OCI-M2 (cell line): ENCODE measurements at regions not wholly inside any gene's neighbourhood (a gene's known extent, or its start where the extent isn't known, plus 50 kb on each side); places are given as distances from the start of the nearest gene placed in this dataset.

Experiments
- DNase-seq: peaks from one replicate; lab custom pipeline; 2025; ENCODE audit not compliant: unreplicated experiment; lab: John Stamatoyannopoulos, UW

DNA sequence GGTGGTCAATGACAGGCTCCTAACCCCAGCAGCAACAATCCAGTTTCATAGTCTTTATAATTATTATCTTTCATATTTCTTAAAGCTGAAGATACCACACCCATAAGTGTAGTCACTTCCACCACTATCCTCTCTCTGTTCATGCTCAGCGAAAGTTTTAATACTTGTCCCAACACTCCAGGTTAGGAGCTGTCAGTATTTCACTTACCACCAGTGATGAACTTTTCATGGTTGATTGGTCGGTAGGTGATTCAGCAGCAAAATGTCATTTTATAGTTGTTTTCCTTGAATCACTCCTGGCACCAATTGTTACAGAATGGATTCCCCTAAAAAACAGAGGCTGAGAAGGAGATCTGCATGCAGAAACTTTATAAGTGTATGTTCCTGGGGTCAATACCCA, 324.9 kb downstream of the CCDC85A start:
- DNase-seq = no peak

DNA sequence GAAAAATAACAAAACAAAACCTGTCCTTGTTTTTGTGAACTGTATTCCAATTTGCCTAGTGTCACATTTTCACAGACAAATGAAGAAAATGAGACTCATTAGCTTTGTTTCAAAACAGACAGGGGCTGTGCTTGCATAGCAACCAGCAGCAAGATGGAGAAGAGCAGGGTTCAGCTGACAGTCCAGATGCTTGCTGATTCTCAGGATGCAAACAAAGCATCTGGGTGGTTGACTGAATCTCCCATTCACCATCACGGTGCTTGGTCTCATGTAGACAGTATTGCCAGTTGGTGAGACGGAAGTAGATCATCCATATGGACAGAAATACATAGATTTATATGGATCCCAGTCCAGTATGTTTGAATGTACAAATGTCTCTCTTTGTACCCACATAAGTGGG, 326.8 kb downstream of the CCDC85A start:
- no peak for DNase-seq

- no peak for DNase-seq
Observed at GRCh38 chr2:56515399-56515798, 331.6 kb downstream of the CCDC85A start.

DNA sequence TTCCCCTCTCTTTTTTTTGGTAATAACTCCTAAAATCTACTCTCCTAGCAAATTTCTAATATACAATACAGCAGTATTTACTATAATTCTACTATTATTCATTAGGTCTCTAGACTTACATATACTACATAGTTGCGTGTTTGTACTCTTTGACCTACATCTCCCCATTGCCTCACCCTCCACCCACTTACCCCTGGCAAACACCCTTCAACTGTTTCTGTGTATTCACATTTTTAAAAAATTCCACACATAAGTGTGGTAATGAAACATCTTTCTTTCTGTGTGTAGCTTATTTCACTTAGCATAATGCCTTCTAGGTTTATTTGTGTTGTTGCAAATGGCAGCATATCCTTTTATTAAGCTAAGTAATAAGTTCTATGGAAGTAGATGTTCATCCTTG, 336.0 kb downstream of the CCDC85A start:
- no peak for DNase-seq

DNA sequence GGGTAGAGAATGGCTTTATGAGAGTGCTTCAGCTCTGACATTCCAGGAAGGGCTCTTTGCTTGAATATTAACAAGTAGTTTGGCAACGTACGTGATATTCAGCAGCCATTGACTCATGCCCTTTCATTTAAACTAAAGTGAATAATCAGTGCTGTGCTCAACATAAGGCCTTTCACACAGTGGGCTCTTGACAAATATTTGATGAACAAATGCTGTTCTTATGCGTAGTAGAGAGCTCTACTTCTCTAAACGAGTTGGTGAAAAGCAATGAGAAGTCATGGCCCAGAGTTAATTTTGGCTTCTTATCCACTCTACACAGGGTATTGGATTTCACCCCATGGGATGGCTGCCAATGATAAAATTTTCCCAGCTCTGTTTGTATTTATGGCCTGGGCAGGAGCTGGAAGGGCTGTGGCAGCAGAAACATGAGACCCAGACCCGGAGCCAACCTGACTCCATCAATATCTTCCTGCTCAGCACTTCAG, 338.9 kb downstream of the CCDC85A start:
- DNase-seq = no peak

- no peak for DNase-seq
Observed at GRCh38 chr2:56523816-56524215, 340.0 kb downstream of the CCDC85A start.

DNA sequence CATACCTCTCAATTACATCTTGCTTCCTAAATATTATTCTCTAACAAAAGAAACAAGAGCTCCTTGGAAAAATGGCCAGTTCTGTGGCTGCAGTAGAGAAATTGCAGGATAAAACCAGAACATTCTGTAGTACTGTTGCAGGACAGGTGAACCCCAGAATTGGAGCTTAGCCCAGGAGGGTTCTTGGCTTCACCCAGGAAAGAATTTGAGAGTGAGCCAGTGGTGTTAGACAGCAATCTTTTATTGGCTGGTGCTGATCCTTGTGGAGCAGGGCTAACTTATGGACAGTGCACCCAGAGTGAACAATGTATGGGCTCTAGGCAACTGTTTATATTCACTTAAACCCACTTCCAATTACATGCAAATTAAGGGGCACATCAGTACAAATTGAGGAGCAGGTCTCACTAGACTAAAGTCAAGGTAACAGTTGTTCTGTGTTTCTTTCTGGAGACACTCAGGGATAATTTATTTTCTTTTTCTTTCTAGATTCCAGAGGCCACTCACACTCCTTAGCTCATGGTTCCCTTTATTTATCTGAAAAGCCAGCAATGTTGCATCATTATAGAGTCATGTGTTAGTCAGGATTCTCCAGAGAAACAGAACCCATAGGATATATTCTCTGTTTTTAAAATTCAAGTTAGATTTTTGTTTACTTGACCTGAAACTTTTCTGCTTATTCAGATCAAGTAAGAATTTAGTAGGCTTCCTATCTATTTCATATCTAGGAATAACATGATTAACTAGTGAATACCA, 348.1 kb downstream of the CCDC85A start:
- DNase-seq = no peak

- no peak for DNase-seq
Observed at GRCh38 chr2:56534321-56534720, 350.5 kb downstream of the CCDC85A start.

- no peak for DNase-seq
Observed at GRCh38 chr2:56537756-56538155, 354.0 kb downstream of the CCDC85A start.

- no peak for DNase-seq
Observed at GRCh38 chr2:56539618-56540017, 355.8 kb downstream of the CCDC85A start.

DNA sequence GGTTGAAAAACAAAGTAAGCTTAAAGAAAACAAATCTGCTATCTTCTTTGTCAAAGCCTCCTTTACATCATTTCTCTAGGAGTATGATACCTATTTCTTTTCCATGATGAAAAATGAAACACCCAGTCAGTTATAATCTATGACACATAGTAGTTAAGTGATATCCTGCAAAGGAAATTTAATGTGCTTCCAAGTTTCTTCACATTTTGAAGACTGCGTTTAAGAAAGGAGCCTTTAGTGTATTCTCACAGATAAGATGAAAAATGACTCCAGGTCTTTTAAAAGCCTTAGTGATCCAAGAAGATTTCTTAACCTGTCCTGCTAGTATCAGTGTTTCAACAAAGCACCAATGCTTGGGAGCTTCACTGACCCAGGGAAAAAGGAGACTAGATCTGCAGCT, 356.7 kb downstream of the CCDC85A start:
- no peak for DNase-seq

GRCh38 chr2:56540916-56541315, 357.1 kb downstream of the CCDC85A start:
- no peak for DNase-seq

GRCh38 chr2:56542213-56542612, 358.4 kb downstream of the CCDC85A start:
- DNase-seq = no peak

DNA sequence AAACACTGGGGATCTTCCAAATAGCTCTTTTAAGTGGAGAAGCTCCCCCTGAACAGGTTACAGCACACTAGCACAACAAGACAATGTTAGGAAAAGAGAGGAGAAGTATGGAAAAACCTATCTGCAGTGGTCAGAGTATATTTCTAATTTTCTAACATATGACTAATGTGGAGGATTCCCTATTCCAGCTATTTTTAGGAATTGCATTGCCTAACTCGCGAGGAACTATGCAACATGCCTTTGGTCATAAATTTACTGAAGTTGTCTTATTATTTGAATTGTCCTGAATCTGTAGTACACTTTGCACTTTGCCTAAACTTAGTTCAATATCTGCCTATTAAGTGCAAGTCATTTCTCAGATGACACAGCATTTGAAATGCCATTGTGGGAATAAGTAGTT, 381.4 kb downstream of the CCDC85A start:
- no peak for DNase-seq

DNA sequence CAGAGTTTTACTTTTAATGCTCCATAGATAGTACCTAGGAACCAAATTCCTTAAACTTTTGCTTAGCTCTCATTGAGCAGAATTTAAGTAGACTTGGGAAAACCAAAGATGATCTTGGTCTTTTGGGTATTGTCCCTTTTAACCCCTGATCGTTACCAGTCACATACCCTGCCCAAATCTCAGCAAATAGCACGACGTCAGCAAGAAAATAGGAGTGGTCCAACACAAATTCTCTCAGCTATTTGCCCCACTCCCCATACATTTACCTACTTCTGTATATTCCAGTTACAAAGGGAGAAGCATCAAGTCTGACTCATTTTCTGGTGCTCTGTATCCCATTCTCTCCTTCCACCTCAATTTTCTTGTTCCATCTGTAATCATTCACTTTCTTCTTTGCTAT, 387.3 kb downstream of the CCDC85A start:
- no peak for DNase-seq

DNA sequence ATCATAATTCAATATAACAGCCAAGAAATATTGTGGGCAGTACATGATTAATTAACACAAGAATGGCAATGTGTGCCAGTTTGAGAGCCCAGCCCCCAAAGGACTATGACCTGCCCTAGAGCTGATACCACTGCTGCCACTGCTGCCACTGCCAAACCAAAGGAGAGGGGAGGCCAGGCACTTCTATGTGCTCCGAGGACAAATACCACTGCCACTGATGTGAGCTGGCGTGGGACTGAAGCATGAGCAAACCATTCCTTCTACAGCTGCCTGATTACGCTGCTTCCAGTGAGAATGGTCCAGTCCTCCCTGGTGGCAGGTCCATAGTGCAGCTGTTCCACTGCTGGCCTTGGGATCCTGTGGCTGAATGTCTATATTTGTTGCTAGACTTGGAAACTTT, 392.2 kb downstream of the CCDC85A start:
- DNase-seq = no peak

GRCh38 chr2:56580242-56580641, 396.5 kb downstream of the CCDC85A start:
- DNase-seq = no peak

- DNase-seq = no peak
Observed at GRCh38 chr2:56582570-56582969, 398.8 kb downstream of the CCDC85A start.

- DNase-seq = no peak
Observed at GRCh38 chr2:56583796-56584315, 400.1 kb downstream of the CCDC85A start.

- no peak for DNase-seq
Observed at GRCh38 chr2:56587456-56587855, 403.7 kb downstream of the CCDC85A start.

GRCh38 chr2:56589194-56589593, 405.4 kb downstream of the CCDC85A start:
- DNase-seq = no peak

DNA sequence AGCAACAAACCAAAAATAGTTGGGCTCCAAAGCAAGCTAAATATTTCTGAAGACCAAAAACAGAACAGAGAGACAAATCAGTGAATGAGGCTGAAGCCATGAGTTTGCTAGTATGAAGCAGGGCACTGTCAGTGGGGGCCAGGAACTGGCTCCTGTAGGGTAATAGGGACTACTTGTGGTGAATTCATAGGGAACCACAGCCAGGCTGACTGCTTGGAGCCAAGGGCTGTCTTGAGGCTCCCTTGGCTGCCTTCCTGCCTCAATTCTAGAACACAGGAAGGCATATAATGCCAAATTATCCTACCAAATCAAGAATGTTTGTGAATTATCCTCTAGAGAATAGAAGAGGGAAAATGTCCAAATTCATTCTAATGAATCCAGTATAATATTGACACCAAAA, 406.0 kb downstream of the CCDC85A start:
- DNase-seq = no peak

GRCh38 chr2:56590611-56591010, 406.8 kb downstream of the CCDC85A start:
- no peak for DNase-seq
